Muscle layer of duodenum (tissue), 2 donors: ENCODE measurements at regions not wholly inside any gene's neighbourhood (a gene's known extent, or its start where the extent isn't known, plus 50 kb on each side); places are given as distances from the start of the nearest gene placed in this dataset.

Source experiments
- H3K27ac ChIP-seq: one replicate; pipeline ENCODE4 v1.7.0; 2013; ENCODE audit warnings: mild to moderate bottlenecking, low read length
- H3K27me3 ChIP-seq: one replicate; pipeline ENCODE4 v1.7.0; 2013; ENCODE audit warnings: low read depth, mild to moderate bottlenecking, control low read depth, low read length
- H3K36me3 ChIP-seq, 2 donors: one replicate each; pipeline ENCODE4 v1.7.0; 2013; ENCODE audit warnings: low read length in 2 of 2, control low read depth in 1 of 2, mild to moderate bottlenecking in 1 of 2; ENCODE audit not compliant: insufficient read depth in 2 of 2, control insufficient read depth in 1 of 2
- H3K4me1 ChIP-seq, 2 donors: one replicate each; pipeline ENCODE4 v1.7.0; 2013; ENCODE audit warnings: low read length in 2 of 2, mild to moderate bottlenecking in 2 of 2, control low read depth in 1 of 2, moderate library complexity in 1 of 2; ENCODE audit not compliant: insufficient read depth in 2 of 2, control insufficient read depth in 1 of 2
- H3K4me3 ChIP-seq, 2 donors: one replicate each; pipeline ENCODE4 v1.7.0; 2013; ENCODE audit warnings: low read length in 2 of 2, low read depth in 1 of 2, mild to moderate bottlenecking in 1 of 2
- H3K9me3 ChIP-seq, 2 donors: one replicate each; pipeline ENCODE4 v1.7.0; 2013; ENCODE audit warnings: low read length in 2 of 2, control low read depth in 1 of 2, mild to moderate bottlenecking in 1 of 2; ENCODE audit not compliant: control insufficient read depth in 1 of 2
- donor health status: healthy.

DNA sequence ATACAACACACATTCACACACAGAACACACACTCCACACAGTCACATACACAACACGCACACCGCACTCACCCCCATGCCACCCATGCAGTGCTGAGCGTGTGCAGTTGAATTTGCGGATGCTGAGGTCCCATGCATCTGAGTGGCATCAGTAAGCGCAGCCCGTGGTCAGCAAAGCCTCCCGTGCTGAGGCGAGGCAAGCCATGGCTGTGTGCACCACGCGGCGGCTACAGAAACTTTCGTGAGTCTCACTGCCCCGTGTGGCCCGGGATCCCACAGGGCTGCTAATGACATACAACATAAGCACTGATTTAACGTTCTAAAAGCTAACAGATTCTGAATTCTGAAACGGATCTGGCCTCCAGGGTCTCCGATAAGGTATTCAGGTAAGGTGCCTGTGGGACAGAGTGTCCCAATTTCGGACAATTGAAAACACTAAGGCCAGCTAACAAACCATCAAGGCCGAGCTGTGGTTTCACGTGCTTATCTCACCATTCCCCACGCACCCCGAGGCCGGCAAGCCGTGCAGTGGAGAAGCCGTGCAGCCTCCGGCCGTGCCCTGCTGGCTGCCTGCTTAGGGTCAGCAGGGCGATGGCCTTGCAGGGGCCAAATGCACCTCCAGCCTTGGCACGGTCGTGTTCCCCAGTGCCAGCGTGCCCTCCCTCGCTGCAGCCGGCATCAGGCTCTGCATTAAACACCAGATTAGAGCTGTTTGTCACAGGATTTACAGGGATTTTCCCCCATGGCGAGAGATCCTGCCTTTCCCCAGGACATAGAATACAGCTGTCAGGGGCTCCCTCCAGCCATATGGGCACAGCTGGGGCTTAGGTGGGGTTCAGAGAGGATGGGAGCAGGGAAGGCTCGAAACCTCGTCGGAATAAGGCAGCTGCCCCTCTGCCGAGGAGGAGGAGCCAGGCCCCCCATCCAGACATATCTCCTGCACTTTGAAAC is 191.7 kb downstream of the C16orf95 start:
- Histone ChIP-seq H3K27me3 (no peaks in the 10 kb centered on the region), H3K27ac (no peak overlapping the region), H3K4me3 (no peak overlapping the region), H3K4me1 (no peaks in the 10 kb centered on the region), H3K36me3 (no peaks in the 10 kb centered on the region), H3K9me3 (peaks cover 0 to 11% of the 10 kb centered on the region in 2 donors)

DNA sequence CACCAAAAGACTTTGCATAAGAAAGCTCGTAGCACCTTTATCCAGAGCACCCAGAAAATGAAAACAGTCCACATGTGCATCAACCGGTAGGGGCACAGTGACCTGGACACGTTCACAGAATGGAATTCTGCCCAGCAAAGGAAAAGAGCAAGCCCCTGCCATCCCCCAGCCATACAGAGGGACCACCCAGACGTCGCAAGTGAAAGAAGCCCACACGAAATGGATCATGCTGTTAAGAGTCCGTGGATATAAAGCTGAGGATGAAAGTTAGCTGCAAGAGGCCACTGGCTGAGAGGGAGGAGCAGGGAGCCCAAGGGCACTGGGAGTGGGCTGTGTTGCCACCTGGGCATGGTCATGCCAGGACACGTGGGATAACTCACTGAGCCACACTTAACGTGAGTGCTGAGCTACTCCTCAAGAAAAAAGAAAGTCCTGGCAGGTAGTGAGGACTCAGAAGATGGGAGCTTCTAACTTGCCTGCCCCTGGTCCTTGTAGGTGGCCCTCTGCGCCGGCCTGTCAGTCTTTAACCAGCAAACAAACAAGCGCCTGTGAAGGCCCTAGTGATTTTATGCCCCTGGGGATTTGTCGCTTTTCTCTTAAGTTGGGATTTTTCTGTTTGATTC is 190.7 kb downstream of the C16orf95 start:
- no peak overlapping the region for H3K4me3 ChIP-seq
- no peaks in the 10 kb centered on the region for H3K4me1 ChIP-seq
- H3K27ac ChIP-seq, result no peak overlapping the region
- no peaks in the 10 kb centered on the region for H3K27me3 ChIP-seq
- no peaks in the 10 kb centered on the region for H3K36me3 ChIP-seq
- H3K9me3 ChIP-seq, result peaks cover 0 to 14% of the 10 kb centered on the region in 2 donors

DNA sequence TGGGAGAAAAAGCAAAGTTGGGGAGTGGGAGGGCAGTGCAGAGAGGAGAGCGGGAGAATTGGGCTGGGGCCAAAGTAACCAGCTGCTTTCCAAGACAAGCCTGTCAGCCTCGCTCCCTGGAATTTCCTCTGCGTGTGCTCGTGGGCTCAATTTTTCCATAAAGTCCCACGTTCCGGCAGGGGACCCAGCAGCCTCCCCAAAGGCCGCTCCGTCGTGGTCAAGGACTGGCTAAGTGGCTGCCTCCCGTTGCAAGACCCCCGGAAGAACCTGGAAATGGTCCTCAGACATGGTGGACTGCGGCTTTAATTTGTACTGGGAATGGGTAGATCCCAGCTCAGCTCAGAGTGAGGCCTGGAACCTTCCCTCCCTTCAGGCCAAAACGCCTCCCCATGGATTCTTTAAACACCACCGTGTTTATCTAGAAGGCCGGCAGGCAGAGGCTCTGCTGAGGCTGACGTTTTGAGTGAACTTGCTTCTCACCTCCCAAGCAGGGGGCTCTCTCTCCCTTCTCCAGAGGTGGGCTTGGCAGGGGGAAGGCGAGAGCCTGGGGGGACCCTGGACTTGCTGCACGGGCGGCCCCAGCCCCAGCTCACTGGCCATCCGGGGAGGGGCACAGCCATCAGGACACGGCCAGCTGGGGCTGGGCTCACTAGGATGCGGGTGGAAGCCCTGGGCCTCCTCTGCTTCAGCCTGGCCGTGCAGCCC is 190.0 kb downstream of the C16orf95 start:
- H3K4me1 ChIP-seq, result no peaks in the 10 kb centered on the region
- no peak overlapping the region for H3K27ac ChIP-seq
- H3K9me3 ChIP-seq, result peaks cover 0 to 21% of the 10 kb centered on the region in 2 donors
- no peaks in the 10 kb centered on the region for H3K36me3 ChIP-seq
- no peaks in the 10 kb centered on the region for H3K27me3 ChIP-seq
- no peak overlapping the region for H3K4me3 ChIP-seq

DNA sequence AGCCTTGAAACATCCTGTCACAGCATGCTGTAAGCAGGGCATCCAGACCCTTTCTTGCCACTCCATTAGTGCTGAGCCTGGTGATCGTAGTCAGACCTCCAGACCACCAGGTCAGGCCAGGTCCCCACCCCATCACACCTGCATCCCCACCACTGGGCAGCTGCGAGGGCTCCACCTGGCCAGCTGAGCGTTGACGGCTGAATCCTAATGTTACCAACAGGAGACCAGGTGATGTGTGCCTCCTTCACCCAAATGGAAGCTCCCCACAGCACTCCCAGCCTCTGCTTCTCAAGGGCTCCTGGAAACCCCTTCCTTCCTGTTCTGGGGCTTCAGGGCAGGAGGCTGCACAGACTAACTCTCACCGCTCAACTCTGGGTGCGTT is 189.4 kb downstream of the C16orf95 start:
- Histone ChIP-seq H3K4me1 (no peaks in the 10 kb centered on the region), H3K9me3 (peaks cover 0 to 25% of the 10 kb centered on the region in 2 donors), H3K36me3 (no peaks in the 10 kb centered on the region), H3K4me3 (no peak overlapping the region), H3K27ac (no peak overlapping the region), H3K27me3 (no peaks in the 10 kb centered on the region)

DNA sequence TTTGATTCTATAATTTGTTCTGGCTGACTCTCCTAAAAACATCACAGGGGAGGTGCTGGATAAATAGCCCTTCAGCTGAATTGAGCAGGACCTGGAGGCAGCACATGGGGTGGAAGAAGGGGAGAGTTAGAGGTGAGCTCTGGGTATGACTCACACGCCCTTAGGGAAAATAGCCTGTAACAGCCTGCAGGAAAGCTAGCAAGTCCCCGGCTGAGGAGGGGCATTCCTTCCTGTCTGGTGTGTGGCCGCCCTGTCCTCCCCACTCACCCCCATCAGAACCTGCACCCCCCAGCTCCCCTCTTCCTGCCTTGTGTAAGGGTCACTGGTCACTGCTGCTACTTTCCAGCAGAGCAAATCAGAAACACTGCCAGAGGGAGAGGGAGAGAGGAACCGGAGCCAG is 187.4 kb downstream of the C16orf95 start:
- H3K36me3 ChIP-seq, result no peaks in the 10 kb centered on the region
- H3K27me3 ChIP-seq, result no peaks in the 10 kb centered on the region
- peaks cover 0 to 25% of the 10 kb centered on the region in 2 donors for H3K9me3 ChIP-seq
- H3K4me3 ChIP-seq, result no peak overlapping the region
- no peak overlapping the region for H3K27ac ChIP-seq
- H3K4me1 ChIP-seq, result no peaks in the 10 kb centered on the region

DNA sequence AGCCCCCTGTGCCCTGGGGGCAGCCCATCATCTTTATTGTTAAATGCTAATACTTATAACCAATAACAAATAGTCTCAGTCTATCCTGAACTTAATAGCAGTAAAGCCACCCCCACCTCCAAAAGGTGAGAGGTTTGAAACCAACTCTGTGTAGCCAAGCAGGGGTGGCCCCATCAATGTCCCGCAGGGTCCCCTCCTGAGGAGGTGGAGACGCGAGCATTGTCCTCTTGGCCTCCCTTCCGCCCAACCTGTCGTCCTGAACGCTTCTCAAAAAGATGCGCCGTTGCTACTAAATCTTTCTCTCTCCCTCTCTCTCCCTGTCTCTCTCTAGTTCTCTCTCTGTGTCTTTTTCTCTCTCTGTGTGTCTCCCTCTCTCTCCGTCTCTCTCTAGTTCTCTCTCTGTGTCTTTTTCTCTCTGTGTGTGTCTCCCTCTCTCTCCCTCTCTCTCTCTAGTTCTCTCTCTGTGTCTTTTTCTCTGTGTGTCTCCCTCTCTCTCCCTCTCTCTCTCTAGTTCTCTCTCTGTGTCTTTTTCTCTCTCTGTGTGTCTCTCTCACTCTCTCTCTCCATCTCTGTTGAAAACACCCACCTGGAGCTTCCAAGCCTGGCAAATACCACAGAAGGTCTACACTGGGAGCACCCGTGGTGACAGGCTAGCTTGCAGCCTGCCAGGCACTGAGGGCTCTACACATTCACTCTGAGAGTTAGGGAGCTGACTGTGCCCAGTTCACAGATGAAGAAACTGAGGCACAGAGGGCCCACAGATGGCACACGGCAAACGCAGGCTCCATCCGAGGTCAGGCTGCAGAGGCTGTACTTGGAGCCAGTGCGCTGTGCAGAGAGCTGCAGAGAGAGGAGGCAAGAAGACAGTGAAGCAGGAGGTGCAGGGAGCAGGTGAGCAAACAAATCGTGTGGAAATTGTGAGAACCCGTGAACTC is 185.9 kb downstream of the C16orf95 start:
- Histone ChIP-seq H3K27ac (no peak overlapping the region), H3K4me1 (no peaks in the 10 kb centered on the region), H3K27me3 (no peaks in the 10 kb centered on the region), H3K36me3 (no peaks in the 10 kb centered on the region), H3K4me3 (no peak overlapping the region), H3K9me3 (peaks cover 0 to 25% of the 10 kb centered on the region in 2 donors)

DNA sequence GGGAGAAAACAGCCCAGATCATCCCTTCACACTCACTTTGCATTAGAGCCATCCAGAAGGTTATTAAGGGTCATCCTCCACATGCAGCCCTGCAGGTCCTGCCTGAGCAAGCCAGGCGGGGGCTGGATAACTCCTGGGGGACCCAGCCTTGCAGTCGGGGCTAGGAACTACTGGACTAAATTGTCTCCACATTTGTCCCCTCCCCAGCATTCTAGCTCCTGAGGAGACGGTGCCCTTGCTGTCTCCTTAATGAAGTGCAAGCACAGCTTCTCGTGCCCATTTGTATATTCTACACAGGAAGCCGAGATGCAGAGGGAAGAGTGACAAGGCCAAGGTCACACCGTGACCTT is 185.2 kb downstream of the C16orf95 start:
- Histone ChIP-seq H3K4me3 (no peak overlapping the region), H3K27me3 (no peaks in the 10 kb centered on the region), H3K27ac (no peak overlapping the region), H3K9me3 (peaks cover 0 to 25% of the 10 kb centered on the region in 2 donors), H3K36me3 (no peaks in the 10 kb centered on the region), H3K4me1 (no peaks in the 10 kb centered on the region)

DNA sequence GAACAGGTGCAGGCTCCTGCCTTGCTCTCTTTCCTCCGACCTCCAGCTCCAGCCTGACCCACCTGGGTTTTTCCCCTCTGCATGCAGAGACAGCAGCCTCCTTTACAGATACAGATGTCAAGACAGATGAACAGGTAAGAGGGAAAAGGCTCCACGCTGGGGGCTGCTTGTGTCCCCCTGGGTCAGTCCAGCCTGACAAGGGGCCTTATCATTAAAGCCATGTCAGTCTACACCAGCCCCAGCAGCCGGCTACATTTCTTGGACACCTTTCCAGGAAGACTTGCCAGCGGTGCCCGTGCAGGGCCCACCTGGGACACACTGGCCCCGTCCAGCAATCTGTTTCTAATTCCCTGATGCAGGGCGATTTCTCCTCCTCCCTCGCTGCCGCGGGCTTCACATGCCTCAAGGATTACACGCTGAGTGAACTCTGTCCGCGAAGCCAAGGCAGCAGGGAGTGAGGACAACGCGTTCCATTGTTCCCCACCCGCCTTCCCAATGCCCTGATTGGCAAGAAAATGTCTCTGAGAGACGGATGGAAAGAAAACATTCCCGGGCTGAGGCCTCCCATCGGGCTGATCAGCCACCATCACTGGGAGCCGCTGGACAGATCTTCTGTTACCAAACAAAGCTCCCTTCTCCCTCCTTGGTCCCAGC is 184.7 kb downstream of the C16orf95 start:
- Histone ChIP-seq H3K36me3 (no peaks in the 10 kb centered on the region), H3K4me1 (no peaks in the 10 kb centered on the region), H3K27ac (no peak overlapping the region), H3K4me3 (peak overlapping the region in 1 of 2 donors; percentile 15), H3K9me3 (peaks cover 0 to 25% of the 10 kb centered on the region in 2 donors), H3K27me3 (no peaks in the 10 kb centered on the region)

DNA sequence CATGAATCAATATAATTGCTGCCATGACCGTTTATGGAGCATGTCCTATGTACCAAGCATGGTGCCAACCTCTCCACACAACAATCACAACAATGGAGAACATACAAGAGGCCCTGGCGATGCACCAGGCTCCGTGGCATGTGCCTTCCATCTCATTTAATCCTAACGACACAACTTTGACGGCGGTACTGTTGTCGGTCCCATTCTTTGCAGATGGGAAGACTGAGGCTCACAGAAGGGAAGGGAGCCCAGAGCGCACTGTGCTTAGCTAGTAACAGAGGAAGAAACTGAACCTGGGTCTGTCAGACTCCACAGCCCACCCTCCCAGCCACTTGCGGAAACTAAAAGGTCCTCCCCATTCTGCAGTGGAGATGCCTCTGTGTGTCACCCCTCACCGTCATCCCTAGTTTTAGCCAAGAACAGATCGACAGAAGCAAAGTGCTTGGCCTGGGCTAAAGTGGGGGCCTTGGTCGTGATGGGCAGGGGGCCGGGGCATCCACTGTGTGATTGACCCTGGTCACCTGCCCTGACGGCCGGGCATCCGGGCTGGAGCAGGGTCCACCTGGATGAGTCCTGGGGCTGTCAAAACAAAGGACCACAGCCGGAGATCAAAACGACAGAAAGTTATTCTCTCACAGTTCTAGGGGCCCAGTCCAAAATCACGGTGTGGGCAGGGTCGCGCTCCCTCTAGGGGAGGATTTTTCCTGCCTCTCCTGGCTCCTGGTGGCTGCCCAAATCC is 183.9 kb downstream of the C16orf95 start:
- Histone ChIP-seq H3K4me3 (no peak overlapping the region), H3K27me3 (no peaks in the 10 kb centered on the region), H3K36me3 (no peaks in the 10 kb centered on the region), H3K9me3 (peaks cover 0 to 25% of the 10 kb centered on the region in 2 donors), H3K27ac (no peak overlapping the region), H3K4me1 (no peaks in the 10 kb centered on the region)
